Renal pelvis (tissue), 1 donor: ENCODE measurements at regions not wholly inside any gene's neighbourhood (a gene's known extent, or its start where the extent isn't known, plus 50 kb on each side); places are given as distances from the start of the nearest gene placed in this dataset.

ENCODE experiments used
- DNase-seq: peaks from one replicate; pipeline ENCODE4 v3.0.0-alpha.2; 2013

GRCh38 chrX:14164828-14165227, 135.1 kb upstream of the GEMIN8 start:
- no peak for DNase-seq

DNA sequence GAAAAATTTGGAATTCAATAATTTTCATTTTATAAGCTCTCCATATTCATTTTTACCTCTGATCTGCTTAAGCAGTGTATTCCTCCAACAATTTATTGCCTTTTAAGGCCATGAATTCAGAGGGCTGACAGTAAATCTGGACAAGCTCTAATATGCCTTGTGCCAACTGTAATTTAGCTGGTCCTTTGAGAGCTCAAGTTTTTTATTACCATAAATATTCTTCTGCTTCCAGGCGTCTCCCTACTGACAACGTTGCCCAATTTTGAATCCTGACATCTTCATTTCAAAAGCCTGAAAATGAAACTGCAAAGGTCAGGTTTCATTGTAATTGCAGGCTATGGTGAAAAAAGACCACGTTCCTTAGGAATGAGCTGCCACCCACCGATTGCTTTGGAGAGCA, 95.8 kb upstream of the GEMIN8 start:
- no peak for DNase-seq

DNA sequence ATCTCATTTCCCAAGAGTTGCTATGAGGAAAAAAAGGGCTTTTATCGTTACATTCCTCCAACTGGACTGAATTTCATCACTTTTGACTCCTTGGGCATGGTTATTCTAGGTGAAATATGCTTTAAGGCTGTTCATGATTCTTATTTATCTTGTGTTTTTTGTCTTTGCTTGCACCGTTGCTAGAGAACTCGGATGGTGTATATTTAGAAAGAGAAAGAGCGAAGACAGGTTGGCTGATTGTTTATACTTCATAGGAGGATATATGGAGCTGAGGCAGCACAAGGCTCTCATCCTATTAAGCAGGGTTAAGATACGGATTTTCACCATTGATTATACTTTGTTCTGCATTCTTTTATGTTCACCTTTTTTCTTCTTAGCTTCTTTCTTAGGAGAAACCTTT, 94.9 kb upstream of the GEMIN8 start:
- no peak for DNase-seq

- DNase-seq, result peak; percentile 51
Measured at GRCh38 chrX:14095702-14096101, 66.0 kb upstream of the GEMIN8 start.

DNA sequence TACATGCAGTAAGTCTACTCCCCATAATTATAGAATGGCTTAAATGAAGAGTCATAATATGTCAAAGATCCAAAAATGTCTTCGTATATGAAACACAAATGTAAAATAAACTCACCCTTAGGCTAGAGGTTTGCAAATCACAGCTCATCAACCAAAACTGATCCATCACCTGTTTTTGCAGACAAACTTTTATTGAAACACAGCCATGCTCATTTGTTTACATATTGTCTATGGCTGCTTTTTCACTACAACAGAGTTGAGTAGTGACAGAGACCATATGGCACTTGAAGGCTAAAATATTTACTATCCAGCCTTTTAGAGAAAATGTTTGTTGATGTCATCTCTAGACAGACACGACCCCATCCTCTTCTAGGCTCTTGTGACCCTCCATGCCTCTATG, 64.5 kb upstream of the GEMIN8 start:
- DNase-seq, result no peak

GRCh38 chrX:14084466-14084865, 54.8 kb upstream of the GEMIN8 start:
- DNase-seq, result no peak

DNA sequence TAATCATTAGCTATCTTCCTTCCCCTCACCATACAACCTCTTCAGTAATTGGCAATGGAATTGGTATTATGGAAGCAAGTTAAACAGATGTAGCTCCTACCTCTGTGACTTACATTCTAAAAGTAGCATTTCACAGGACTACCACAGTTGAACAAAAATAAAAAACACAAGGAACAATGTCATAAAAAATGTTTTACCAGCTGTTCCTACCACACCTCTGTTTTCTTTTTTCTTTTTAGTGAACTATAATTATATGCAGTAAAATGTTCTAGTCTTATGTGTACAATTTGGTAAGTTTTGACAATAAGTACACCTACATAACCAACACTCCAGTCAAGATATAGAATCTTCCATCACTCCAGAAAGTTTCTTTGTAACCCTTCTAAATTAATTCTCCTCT, 54.1 kb upstream of the GEMIN8 start:
- DNase-seq, result no peak

DNA sequence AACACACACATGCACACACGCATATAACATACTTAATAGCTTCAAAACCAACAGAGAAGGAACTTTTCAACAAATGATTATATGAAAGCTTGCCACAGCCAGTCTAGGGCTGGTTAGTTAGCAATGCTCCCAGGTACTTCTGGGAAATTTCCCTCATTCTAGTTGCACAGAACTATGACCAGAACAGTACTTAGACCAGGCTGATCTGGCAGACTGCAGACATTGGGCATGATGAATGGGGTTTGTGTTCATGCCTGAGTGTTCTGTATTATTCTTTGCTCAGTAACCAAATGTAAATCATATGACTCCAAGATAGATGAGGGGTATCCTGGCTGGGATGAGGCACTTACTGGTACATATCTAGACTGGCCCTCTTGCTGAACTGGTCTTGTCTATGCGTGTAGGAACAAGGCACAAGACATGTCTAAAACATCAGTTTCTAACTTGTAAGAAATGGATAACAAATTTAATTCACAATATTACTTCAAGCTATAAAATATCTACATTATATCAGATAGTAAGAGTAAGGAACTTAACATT, 50.3 kb upstream of the GEMIN8 start:
- no peak for DNase-seq
